Astrocyte (in vitro differentiated cells and primary cell): ENCODE measurements at regions not wholly inside any gene's neighbourhood (a gene's known extent, or its start where the extent isn't known, plus 50 kb on each side); places are given as distances from the start of the nearest gene placed in this dataset.

Experiments
- CTCF ChIP-seq: IDR thresholded peaks from 2 replicates; pipeline ENCODE4 v1.5.1; 2011; ENCODE audit warnings: low read depth, mild to moderate bottlenecking, inconsistent platforms, low read length, moderate library complexity; ENCODE audit not compliant: insufficient read depth
- EZH2 ChIP-seq: IDR thresholded peaks from 2 replicates; pipeline ENCODE4 v1.6.1; 2012; ENCODE audit warnings: mild to moderate bottlenecking, low read length, inconsistent platforms; ENCODE audit not compliant: insufficient read depth

GRCh38 chr3:69490235-69490634 is 104.3 kb upstream of the FRMD4B start:
- TF ChIP-seq CTCF = no peak
- TF ChIP-seq EZH2 = no peak
